Esophagus squamous epithelium (tissue), 4 donors: ENCODE measurements at regions not wholly inside any gene's neighbourhood (a gene's known extent, or its start where the extent isn't known, plus 50 kb on each side); places are given as distances from the start of the nearest gene placed in this dataset.

Experiments used
- POLR2A ChIP-seq, 4 donors: fragments of 450-650 bp; IDR thresholded peaks; one replicate each; pipeline ENCODE4 v1.6.1; 2017; ENCODE audit warnings: antibody characterized with exemption in 4 of 4, mild to moderate bottlenecking in 4 of 4, moderate library complexity in 3 of 4
- TF ChIP-seq, protein P1 (sequence below), 6 experiments: fragments of 450-650 bp in 4 of 6; fragments of 200-600 bp in 2 of 6; sonication (generic) in 2 of 6; IDR thresholded peaks; one replicate each; pipeline ENCODE4 v1.5.1; 2016 to 2019; ENCODE audit warnings: antibody characterized with exemption in 6 of 6, mild to moderate bottlenecking in 4 of 6, moderate library complexity in 4 of 6

DNA sequence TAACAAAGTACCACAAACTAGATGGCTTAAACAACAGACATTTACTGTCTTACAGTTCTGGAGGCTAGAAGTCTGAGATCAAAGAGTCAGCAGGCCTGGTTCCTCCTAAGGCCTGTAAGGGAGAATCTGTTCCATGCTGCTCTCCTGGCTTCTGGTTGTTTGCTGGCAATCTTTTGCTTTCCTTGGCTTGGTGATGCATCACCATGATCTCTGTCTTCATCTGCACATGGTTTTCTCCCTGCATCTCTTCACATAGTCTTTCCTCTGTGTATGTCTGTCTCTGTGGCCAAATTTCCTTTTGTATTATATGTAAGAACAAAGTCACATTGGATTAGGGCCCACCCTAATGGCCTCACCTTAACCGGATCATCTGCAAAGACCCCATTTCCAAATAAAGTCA is 168.5 kb downstream of the CAPZA3 start:
- TF ChIP-seq, protein P1, sequence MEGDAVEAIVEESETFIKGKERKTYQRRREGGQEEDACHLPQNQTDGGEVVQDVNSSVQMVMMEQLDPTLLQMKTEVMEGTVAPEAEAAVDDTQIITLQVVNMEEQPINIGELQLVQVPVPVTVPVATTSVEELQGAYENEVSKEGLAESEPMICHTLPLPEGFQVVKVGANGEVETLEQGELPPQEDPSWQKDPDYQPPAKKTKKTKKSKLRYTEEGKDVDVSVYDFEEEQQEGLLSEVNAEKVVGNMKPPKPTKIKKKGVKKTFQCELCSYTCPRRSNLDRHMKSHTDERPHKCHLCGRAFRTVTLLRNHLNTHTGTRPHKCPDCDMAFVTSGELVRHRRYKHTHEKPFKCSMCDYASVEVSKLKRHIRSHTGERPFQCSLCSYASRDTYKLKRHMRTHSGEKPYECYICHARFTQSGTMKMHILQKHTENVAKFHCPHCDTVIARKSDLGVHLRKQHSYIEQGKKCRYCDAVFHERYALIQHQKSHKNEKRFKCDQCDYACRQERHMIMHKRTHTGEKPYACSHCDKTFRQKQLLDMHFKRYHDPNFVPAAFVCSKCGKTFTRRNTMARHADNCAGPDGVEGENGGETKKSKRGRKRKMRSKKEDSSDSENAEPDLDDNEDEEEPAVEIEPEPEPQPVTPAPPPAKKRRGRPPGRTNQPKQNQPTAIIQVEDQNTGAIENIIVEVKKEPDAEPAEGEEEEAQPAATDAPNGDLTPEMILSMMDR (IDR thresholded peaks at IDR 0.05), result no peak
- no peak for TF ChIP-seq POLR2A (IDR thresholded peaks at IDR 0.05)
